B cell (primary cell): ENCODE measurements at regions not wholly inside any gene's neighbourhood (a gene's known extent, or its start where the extent isn't known, plus 50 kb on each side); places are given as distances from the start of the nearest gene placed in this dataset.

ENCODE experiments used
- ATAC-seq: fragments of 200-7000 bp; cut with Tn5 transposase; one replicate; pipeline ENCODE4 v1.10.0; 2021; ENCODE audit warnings: low read depth, mild to moderate bottlenecking, moderate number of reproducible peaks, moderate library complexity
- CTCF ChIA-PET: fragments of 350-600 bp; sonication (Branson Sonifier 250); formaldehyde crosslinking; loops from one replicate; lab custom pipeline; 2021; ENCODE audit warnings: antibody characterized with exemption, inconsistent platforms; lab: Charles Lee
- POLR2A ChIA-PET: fragments of 350-600 bp; sonication (Branson Sonifier 250); formaldehyde crosslinking; loops from one replicate; lab custom pipeline; 2021; ENCODE audit warnings: antibody characterized with exemption; lab: Charles Lee
- DNase-seq: peaks from one replicate; pipeline ENCODE4 v3.0.0; 2013
- H2AFZ ChIP-seq: 2 replicates; pipeline ENCODE4 v1.6.1; 2012; ENCODE audit warnings: mild to moderate bottlenecking, low read depth, low read length; ENCODE audit not compliant: insufficient read depth, poor library complexity, severe bottlenecking
- H3K27ac ChIP-seq, 2 donors: 1 replicate in 1 of 2; 2 replicates in 1 of 2; pipeline ENCODE4 v1.5.1; 2012 to 2013; ENCODE audit warnings: low read length in 2 of 2, mild to moderate bottlenecking in 2 of 2, moderate library complexity in 1 of 2
- H3K27me3 ChIP-seq, 4 experiments: fragments of 200-600 bp in 1 of 4; sonication (generic) in 1 of 4; replicated peaks in 1 of 4; 1 replicate in 2 of 4; 2 replicates in 2 of 4; pipeline versions ENCODE4 v1.6.1 to v1.7.0; 2013 to 2016; ENCODE audit warnings: low read length in 3 of 4, mild to moderate bottlenecking in 2 of 4, mixed read lengths in 1 of 4, moderate library complexity in 1 of 4; ENCODE audit not compliant: insufficient read depth in 4 of 4, control insufficient read depth in 3 of 4; ENCODE audit errors: control extremely low read depth in 1 of 4
- H3K36me3 ChIP-seq, 2 experiments: replicated peaks in 1 of 2; 1 replicate in 1 of 2; 2 replicates in 1 of 2; pipeline versions ENCODE4 v1.6.1 to v1.7.1; 2013; ENCODE audit warnings: low read length in 1 of 2; ENCODE audit not compliant: insufficient read depth in 2 of 2, control insufficient read depth in 1 of 2; ENCODE audit errors: control extremely low read depth in 1 of 2, extremely low read depth in 1 of 2
- H3K4me1 ChIP-seq, 2 donors: fragments of 200-600 bp in 1 of 2; sonication (generic) in 1 of 2; 1 replicate in 1 of 2; 2 replicates in 1 of 2; pipeline versions ENCODE4 v1.5.1 to v1.6.1; 2013 to 2017; ENCODE audit warnings: low read length in 2 of 2; ENCODE audit not compliant: control insufficient read depth in 2 of 2, insufficient read depth in 2 of 2
- H3K4me2 ChIP-seq: replicated peaks from 2 replicates; pipeline ENCODE3; 2012; ENCODE audit warnings: mild to moderate bottlenecking, low read depth, low read length; ENCODE audit not compliant: poor library complexity, severe bottlenecking
- H3K4me3 ChIP-seq, 5 experiments: fragments of 200-600 bp in 1 of 5; sonication (generic) in 1 of 5; 1 replicate in 3 of 5; 2 replicates in 2 of 5; pipeline versions ENCODE4 v1.5.1 to v1.7.0; 2011 to 2016; ENCODE audit warnings: low read length in 4 of 5, mild to moderate bottlenecking in 4 of 5, low read depth in 2 of 5, control low read depth in 1 of 5, moderate library complexity in 1 of 5; ENCODE audit not compliant: insufficient read depth in 1 of 5; ENCODE audit errors: control extremely low read depth in 1 of 5, extremely low read depth in 1 of 5
- H3K79me2 ChIP-seq: fragments of 200-600 bp; sonication (generic); one replicate; pipeline ENCODE4 v1.6.0; 2016; ENCODE audit warnings: low read length; ENCODE audit not compliant: control insufficient read depth, insufficient read depth
- H3K9ac ChIP-seq: fragments of 200-600 bp; sonication (generic); 2 replicates; pipeline ENCODE4 v1.6.1; 2017; ENCODE audit warnings: mild to moderate bottlenecking, low read length, moderate library complexity
- H3K9me3 ChIP-seq, 3 donors: one replicate each; pipeline versions ENCODE4 v1.6.1 to v1.7.1; 2013; ENCODE audit warnings: low read length in 2 of 3; ENCODE audit not compliant: control insufficient read depth in 2 of 3, insufficient read depth in 1 of 3; ENCODE audit errors: control extremely low read depth in 1 of 3
- H4K20me1 ChIP-seq: 2 replicates; pipeline ENCODE4 v1.6.0; 2012; ENCODE audit warnings: mild to moderate bottlenecking, low read length; ENCODE audit not compliant: insufficient read depth, control insufficient read depth, poor library complexity, severe bottlenecking
- H3K27ac Mint-ChIP-seq: one replicate; pipeline ENCODE4 v1.8.0; 2021; ENCODE audit warnings: mixed read lengths
- H3K27me3 Mint-ChIP-seq: one replicate; pipeline ENCODE4 v1.8.0; 2021; ENCODE audit warnings: mixed read lengths
- H3K4me1 Mint-ChIP-seq: one replicate; pipeline ENCODE4 v1.8.0; 2021; ENCODE audit warnings: mixed read lengths
- H3K4me3 Mint-ChIP-seq: one replicate; pipeline ENCODE4 v1.8.0; 2021; ENCODE audit warnings: mixed read lengths
- H3K9me3 Mint-ChIP-seq: one replicate; pipeline ENCODE4 v1.8.0; 2022; ENCODE audit warnings: mixed read lengths; ENCODE audit not compliant: insufficient read depth
- EZH2 ChIP-seq: IDR thresholded peaks from 2 replicates; pipeline ENCODE4 v1.6.1; 2012; ENCODE audit warnings: borderline replicate concordance, low read depth, mild to moderate bottlenecking, moderate library complexity, low read length; ENCODE audit not compliant: insufficient read depth, poor library complexity, severe bottlenecking
- WGBS: methylation state at CpG from one replicate; pipeline ENCODE4 v1.1.5; 2013; ENCODE audit warnings: missing lambda C conversion rate; ENCODE audit not compliant: insufficient coverage; 5-methylcytosine and 5-hydroxymethylcytosine counted together
- intact Hi-C: fragments of 100-400 bp; cut with micrococcal nuclease; formaldehyde crosslinking; loops from one replicate; pipeline ENCODE4 v1.10.0; 2022
- TF ChIP-seq, protein P1 (sequence below): fragments of 200-600 bp; IDR thresholded peaks from one replicate; pipeline ENCODE4 v1.8.0; 2022; ENCODE audit warnings: antibody characterized with exemption, mild to moderate bottlenecking

DNA sequence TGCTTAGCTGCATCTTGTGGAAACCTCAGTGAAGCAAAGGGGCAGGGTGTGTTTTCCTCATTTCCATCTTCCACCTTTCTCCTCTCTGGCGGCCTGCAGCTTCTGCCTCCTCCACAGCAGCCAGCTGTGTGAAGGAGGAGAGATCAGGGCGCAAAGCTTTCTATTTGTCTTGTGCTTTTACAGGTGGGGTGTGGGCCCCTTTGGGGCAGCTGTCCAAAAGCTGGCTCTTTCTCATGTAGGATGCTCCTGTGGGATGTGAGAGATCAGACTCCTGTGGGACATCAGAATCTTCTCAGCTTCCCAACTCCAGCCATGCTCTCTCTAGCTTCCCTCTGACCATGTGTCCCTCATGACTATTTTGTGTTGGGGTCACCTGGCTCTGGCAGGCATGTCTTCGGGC lies 227.1 kb downstream of the MID1 start:
- Histone ChIP-seq H3K4me3 (no peak overlapping the region), H3K4me2 (no peak overlapping the region), H3K79me2 (no peaks in the 10 kb centered on the region), H4K20me1 (no peaks in the 10 kb centered on the region), H3K9ac (no peak overlapping the region), H3K9me3 (no peaks in the 10 kb centered on the region), H3K27me3 (no peaks in the 10 kb centered on the region), H3K36me3 (no peaks in the 10 kb centered on the region), H3K4me1 (peaks cover 7 to 8% of the 10 kb centered on the region in 2 donors), H3K27ac (no peak overlapping the region), H2AFZ (no peak overlapping the region)
- Mint-ChIP-seq H3K4me1 (peaks cover 23% of the 10 kb centered on the region), H3K27ac (no peak overlapping the region), H3K9me3 (no peaks in the 10 kb centered on the region), H3K27me3 (peaks cover 3% of the 10 kb centered on the region), H3K4me3 (no peak overlapping the region)
- no peak for DNase-seq
- TF ChIP-seq, protein P1, sequence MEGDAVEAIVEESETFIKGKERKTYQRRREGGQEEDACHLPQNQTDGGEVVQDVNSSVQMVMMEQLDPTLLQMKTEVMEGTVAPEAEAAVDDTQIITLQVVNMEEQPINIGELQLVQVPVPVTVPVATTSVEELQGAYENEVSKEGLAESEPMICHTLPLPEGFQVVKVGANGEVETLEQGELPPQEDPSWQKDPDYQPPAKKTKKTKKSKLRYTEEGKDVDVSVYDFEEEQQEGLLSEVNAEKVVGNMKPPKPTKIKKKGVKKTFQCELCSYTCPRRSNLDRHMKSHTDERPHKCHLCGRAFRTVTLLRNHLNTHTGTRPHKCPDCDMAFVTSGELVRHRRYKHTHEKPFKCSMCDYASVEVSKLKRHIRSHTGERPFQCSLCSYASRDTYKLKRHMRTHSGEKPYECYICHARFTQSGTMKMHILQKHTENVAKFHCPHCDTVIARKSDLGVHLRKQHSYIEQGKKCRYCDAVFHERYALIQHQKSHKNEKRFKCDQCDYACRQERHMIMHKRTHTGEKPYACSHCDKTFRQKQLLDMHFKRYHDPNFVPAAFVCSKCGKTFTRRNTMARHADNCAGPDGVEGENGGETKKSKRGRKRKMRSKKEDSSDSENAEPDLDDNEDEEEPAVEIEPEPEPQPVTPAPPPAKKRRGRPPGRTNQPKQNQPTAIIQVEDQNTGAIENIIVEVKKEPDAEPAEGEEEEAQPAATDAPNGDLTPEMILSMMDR: no peak
- TF ChIP-seq EZH2: no peak
- no peak for ATAC-seq
- CTCF ChIA-PET: no interaction called here
- POLR2A ChIA-PET: no interaction called here
- intact Hi-C loops: no loop called here
- WGBS: 83% methylated on average over 1 of the region's 3 CpGs

DNA sequence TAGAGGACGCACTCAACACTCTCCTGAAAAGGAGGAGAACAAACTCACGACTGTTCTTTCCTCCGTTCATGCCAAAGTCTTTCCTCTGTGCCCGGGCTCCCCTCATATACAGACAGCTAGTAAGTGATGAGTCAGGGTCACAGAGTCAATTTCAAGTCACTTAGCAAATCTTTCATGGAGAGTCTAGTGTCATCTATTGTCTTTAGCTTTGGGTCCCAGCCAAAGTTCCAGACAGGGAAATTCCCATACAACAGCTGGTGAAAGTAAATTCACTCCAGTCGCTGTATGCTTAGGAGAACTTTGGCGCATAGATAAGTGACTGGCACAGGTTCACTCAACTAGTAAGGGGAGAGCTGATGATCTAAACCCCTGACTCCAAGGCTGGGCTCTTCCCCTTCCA lies 226.5 kb downstream of the MID1 start:
- H3K4me3 Mint-ChIP-seq: no peak overlapping the region
- ChIA-PET POLR2A (no interaction called here), CTCF (no interaction called here)
- H3K27me3 Mint-ChIP-seq: peaks cover 3% of the 10 kb centered on the region
- intact Hi-C loops: no loop called here
- ATAC-seq (no peak), DNase-seq (no peak)
- H3K4me2 ChIP-seq: no peak overlapping the region
- H3K9me3 Mint-ChIP-seq: no peaks in the 10 kb centered on the region
- H3K27ac Mint-ChIP-seq: no peak overlapping the region
- H2AFZ ChIP-seq: no peak overlapping the region
- no peaks in the 10 kb centered on the region for H3K79me2 ChIP-seq
- peaks cover 23% of the 10 kb centered on the region for H3K4me1 Mint-ChIP-seq
- no peak for TF ChIP-seq EZH2
- TF ChIP-seq, protein P1: no peak
- H3K9ac ChIP-seq: no peak overlapping the region
- 100% methylated on average over 2 of the region's 6 CpGs for WGBS
- no peaks in the 10 kb centered on the region for H3K9me3 ChIP-seq
- no peaks in the 10 kb centered on the region for H3K36me3 ChIP-seq
- no peak overlapping the region for H3K27ac ChIP-seq
- peaks cover 7 to 8% of the 10 kb centered on the region in 2 donors for H3K4me1 ChIP-seq
- no peak overlapping the region for H3K4me3 ChIP-seq
- H4K20me1 ChIP-seq: no peaks in the 10 kb centered on the region
- no peaks in the 10 kb centered on the region for H3K27me3 ChIP-seq
